HS-5 (cell line): ENCODE measurements at regions not wholly inside any gene's neighbourhood (a gene's known extent, or its start where the extent isn't known, plus 50 kb on each side); places are given as distances from the start of the nearest gene placed in this dataset.

Experiments used
- DNase-seq: peaks from one replicate; pipeline ENCODE4 v3.0.0-alpha.2; 2012; ENCODE audit warnings: low read depth

DNA sequence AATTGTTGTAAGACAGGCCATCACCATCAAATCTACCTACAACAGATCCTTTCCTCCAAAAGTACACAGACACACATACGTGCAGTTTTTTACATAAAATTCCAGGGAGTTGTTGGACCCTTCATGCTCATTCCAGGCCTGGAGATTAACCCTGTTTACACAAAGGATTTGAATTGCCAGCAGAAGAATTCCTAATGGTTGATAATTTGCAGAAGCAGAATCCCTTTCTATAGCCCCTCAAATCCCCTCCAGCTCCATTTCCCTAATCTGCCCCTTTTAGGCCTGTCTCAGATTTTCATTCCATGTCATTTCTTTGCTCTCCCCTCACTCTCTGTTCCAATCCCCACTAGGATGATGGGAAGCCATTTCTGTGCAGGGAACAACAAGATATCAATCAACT, 102.9 kb upstream of the TOX3 start:
- no peak for DNase-seq

DNA sequence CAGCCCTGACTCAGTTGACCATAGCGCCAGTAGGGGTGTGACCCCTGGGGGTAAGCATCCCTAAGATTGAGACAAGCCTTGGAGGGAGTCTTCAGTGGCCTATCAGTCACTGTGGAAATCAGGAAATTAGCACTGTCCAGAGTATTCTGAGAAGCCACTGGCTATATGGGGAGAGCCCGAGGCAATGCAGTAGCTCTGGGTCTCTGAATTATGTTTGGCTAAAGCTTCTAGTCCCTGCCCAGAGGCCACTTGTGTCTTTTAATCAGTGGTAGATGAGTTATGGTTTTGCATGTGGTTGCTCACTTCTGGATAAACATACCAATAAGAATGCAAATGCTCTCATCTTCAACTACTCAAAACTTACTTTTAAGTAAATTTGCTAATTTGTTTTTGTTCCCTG, 100.6 kb upstream of the TOX3 start:
- DNase-seq: no peak

DNA sequence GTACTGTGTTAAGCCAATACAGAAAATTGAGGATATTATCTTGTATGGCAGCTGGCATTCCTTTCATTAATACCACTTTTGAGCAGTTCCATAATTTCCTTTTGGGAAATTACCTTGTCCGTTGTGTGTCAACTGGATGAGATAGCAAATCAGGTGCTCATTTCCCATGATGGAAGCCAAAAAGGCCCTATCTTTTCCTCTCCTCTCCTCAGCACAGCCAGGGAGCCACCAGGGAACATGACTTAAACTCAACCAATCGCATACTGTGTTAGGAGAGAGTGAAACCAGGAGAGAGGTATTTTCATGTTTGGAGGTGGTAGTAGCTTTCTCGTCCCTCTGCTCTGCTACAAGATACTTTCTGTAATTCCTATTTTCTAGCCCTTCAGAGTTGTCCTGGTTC, 96.1 kb upstream of the TOX3 start:
- no peak for DNase-seq

DNA sequence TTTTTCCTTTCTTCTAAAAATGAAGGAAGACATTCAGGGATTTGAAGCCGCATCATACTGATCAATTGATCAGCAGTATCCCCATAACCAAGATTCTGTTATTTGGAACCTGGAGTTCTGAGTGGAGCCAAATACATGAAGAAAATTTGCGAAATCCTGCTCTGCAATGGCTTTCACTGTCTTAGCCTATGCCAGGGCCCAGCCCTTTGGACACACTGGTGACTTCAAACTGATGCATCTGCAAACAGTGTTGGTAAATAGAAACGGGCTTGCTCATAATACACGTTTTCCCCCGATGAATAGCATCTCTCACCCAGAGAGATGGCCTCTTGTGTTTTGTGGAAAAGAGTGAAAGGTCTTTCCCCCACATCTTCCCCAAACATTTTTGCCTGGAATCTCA, 87.6 kb upstream of the TOX3 start:
- DNase-seq: no peak

DNA sequence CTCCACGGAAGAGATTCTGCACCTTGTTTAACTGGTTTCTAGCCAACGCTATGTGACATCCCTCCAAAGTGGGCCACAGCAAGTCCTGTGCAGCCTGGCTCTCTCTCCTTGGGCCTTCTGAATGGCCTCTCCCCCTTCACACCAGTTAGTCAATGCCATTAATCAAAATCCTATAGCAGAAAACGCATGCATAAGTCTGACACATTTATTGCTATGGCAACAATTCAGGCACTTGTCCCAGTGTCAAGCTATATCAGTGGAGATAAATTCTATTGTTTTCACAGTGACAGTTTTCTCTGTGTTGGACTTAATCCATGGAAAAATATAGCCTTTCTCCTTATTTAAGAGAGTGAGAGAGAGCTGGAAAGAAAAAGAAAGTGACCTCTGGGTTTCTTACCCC, 87.2 kb upstream of the TOX3 start:
- no peak for DNase-seq

DNA sequence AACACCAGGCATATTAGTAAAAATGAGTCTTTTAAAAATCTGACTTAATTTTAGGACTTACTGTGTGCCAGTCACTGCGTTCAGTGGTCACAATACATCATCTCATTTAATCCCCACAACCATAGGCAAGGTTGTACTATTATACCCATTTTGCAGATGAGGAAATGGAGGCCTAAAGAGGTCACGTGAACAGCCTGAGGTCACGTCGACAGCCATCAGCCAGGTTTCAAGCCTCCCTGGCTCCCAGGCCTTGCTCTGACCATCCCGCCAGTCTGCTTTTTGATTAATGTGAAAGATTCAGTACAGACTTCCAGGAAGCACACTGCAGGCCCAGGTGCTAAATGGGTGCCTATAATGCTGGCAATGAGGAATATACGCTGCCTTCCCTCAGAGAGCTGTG, 86.3 kb upstream of the TOX3 start:
- DNase-seq: no peak

DNA sequence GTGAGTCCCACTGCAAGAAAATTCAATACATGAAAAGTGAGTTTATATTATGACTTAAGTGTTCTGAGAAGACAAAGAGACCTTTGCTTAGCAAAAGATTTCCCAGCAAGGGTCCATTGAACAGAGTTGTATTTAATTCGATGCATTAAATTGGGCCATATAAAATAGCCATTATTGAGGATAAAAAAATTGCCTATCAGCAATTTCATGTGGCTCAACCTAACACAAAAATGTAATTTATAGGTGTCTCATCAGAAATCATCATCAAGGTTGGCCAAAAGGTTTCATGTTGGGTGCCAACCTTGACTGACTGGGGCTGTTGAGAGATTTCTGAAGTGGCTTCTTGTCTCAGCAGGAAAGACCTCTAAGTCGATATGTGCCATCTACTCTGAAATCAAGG, 84.8 kb upstream of the TOX3 start:
- DNase-seq: no peak

DNA sequence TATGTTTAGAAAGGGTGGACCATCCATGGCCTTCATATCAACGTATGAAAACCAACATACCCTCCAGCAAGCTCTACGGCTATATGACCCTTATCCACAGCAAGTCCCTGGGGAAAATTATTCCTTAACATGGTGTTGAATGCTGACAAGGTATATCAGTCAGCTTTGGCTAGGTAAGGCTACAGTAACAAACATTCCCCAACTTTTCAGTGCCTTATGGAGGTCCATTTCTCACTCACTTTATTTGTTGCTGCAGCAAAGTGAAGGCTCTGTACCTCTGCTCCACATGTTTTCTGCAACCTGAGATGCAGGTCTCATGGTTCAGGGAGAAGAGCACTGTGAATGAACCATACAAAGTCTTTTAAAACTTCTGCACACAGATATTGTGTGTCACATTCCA, 83.8 kb upstream of the TOX3 start:
- DNase-seq: no peak

DNA sequence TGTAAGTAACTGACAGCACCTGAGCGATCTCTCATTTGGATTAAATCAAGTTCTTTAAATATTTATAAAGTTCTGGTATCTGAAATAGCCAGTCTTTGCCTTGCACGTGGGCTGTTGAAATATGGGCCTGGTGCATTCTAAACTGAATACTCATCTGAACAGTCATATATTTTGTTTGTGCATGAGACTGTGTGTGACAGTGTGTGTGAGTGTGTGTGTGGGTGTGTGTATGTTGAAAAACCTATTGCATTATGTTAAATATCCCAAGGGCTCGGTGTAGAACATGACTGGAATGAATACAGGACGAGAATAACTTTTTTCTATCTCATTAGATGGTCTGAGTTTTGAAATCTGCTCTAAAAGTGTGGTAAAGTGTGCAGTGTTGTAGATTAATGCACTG, 82.4 kb upstream of the TOX3 start:
- DNase-seq: no peak

DNA sequence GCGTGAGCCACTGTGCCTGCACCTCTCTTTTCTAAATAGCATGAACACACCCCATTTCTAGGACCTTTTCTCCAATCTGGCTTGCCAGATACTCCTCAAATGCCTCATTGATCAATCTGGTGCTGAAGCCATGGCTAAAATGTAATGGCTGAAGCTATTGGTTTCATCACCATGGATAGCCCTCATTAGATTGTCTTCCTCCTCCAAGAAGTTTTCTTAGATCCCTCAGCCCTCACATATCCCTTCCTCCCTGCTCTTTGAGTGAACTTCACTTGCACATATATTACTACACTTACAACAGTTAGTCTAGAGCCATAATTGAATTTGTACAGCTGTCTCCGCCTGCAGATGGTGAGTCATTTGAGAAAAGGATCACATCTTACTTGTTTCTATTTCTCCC, 77.9 kb upstream of the TOX3 start:
- DNase-seq: no peak

DNA sequence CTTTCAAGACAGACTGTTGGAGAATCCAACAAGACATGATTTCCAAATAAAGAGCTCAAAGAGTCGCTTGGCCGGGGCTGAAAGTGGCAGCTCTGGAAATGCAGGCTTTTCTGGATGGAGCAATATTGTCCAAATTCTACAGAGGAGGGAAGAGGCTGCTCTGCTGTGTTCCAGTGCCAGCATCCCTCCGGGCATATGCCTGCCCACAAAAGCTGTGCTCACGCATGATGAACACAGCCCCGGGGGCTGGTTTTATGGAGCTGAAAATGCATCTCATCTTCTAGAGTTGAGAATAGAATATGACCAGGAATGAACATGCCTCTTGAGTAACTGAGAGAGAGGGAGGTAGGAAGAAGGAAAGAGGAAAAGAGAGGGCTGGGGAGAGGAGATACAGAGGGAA, 74.7 kb upstream of the TOX3 start:
- no peak for DNase-seq

DNA sequence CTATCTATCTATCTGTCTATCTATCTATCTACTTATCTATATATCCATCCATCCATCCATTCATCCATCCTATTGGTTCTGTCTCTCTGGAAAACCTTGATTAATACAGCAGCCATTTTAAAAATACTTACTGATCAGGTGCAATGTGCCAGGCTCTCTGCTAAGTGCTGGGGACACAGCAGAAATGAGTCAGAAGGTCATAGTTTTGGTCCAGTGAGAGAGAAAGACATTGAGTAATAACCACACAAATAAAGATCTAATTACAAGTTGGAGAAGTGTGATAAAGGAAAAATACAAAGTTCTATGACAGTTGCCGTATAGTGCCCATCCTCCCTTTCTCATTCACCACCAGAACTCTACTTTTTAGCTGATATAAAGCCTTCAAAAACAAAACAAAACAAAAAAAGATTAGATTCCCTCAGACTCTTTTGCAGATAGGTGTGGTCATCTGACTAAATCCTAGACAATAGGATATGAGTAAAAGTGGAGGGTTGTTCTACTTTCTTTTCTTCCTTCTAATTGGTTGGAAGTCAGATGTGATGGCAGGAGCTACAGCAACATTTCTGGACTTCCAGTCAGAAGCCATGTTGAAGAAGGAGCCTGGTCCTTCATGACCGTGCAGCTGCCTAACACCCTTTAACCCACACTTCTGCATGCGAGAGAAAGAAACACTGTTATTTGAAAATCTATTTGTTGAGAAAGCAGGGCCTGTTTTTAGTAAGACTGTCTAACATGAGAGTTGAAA, 72.0 kb upstream of the TOX3 start:
- no peak for DNase-seq

DNA sequence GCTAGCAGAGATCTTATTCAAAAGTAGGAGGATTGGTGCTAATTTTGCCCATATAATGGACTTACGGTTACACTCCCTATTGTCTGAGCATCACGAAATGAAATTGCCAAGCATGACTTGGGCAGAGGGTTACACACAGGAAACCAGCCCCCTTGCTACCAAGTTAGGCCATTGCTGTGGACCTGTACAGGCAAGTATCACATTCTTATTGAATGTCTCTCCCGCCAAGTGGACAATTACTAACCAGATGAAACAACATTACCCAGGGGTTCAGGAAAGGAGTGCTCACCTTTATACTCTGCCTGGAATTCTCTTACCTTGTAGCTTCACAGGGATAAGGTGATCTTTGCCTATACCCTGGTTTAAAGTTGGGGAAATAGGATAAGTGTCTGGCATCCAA, 70.6 kb upstream of the TOX3 start:
- no peak for DNase-seq

DNA sequence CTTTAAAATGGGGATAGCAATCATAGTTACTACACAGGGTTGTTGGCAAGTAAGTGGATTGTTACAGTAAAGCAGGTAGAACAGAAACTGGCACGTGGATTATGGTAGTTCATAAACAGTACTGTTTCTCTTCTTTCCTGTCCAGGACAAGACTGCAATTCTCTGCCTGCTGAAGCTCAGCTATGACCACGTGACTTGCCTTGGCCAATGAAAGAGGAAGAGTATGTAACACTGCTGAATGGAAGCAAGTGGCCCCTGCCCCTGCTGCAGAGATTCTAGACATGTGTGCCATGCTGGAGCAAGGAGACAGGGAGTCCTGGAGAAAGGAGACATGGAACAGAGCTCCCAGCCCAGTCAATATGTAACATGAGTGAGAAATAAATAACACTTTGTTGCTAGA, 66.6 kb upstream of the TOX3 start:
- DNase-seq: no peak

DNA sequence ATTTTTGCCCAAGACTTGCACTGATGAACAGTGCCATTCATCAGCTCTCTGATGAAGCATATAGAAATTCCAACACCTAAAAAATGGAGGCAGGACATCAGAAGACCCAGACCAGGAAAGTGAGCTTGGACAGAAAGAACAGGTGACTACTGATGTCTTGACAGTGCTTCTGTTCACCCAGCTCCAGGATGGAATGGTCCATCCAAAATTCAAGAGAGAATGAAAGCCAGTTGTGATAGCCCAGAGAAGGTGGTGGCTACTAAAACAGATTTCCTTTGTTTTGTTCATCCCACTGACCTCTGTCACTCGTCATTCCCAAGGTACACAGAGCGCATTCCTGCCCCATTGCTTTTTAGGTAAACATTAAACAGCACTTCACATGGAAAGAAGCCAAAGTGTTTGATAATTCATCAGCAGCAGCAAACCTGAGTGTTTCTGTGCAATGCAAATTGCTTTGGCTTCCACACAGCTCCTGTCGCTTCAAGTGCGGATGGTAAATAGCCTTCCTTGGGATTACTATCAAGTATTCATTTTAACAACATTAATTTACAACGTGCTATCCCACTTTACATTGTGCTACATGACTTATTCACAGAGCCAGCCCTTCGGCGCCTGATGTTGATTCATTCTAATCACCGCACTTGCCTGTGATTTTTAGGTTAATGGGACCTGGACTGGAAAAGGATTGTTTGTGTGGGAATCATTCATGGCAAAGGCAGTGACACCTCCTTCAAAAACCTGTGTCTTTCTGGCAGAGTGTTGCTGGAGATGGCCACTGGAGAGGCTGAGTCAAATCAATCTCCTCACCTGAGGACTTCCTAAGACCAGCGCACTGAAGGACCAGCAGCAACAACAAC, 65.1 kb upstream of the TOX3 start:
- no peak for DNase-seq

DNA sequence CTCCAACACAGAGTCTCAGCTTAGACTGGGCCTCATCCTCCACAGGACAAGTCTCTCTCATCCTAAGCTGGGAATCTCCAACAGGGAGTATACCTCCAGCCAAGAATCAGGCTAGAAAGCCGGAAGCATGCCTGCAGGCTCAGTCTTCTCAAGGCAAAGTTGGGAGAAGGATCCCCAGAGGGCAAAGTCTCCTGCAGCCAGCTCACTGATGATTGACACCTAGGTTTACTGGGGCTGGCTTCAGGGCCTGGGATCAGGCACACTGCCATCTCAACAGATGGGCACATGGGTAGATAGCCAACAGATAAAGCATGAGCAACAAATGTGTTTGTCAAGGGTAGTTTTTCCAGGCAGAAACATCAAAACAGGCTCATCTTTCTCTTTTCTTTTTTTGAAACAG, 56.1 kb upstream of the TOX3 start:
- DNase-seq: no peak

DNA sequence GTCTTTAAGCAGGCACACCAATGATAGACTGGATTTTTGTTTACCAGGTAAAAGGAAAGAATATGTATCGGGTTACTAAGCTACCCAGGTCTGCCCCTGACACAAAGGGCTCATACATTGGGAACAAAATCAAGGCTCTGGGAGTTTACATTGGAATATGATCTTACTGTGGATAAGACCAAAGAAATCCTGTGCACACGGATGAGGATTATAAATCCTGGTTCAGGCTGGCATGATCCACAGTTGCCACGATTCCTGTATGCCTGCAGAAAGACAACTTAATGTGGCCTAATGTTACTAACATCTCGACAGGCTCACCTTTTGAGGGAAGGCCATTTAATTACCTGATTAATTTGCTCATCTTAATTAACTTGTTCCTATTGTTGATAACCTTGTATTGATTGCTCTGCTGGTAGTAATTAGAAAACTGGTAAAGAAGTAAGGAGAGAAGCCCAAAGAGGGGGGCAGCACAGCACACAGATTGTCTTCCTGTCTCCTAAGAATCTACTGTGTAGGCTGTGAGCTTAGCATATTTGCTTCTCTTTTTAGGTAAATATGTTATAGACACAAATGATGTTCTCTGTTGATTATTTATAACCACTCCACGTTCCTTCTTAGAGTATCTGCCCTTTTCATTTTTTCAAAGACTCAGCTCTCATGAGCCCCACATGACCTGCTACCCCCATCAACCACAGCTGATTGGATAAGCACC, 51.0 kb upstream of the TOX3 start:
- DNase-seq: no peak

DNA sequence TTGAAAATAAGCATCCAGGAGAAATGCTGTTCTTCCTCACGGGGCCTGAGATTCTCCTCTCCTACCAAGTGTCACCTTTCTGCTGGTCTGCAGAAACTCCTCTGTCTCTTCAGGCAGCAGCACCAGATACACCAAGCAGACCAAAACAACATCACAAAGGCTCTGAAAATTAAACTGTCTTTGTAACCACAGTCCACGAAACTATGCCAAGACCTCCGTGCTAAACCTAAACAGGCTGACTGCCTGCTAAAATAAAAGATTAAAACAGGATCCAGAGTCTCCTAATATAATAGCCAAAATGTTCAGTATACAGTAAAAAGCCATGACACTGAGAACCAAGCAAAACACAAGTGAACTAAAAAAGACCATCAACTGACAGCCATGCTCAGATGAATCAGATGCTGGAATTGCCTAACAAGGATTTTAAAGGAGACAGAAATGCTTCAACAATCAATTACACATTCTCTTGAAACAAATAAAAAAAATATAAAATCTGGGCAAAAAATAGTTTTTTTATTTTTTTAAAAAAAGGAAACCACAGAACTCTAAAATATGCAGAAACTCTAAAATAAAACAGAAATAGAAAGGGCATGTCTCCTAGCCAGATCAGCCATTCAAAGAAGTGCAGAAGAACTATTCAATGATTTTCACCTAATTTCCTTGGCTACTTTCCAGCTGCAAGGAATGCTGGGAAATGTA, 50.3 kb upstream of the TOX3 start:
- DNase-seq: no peak
